Stimulated activated CD8-positive, alpha-beta memory T cell treated with anti-CD3 and anti-CD28 coated beads, Interleukin-12 subunit alpha, Interleukin-12 subunit beta, amount 100 ng/mL, for 1 hour (primary cell): ENCODE measurements at regions not wholly inside any gene's neighbourhood (a gene's known extent, or its start where the extent isn't known, plus 50 kb on each side); places are given as distances from the start of the nearest gene placed in this dataset.
"Not testable (repeated sequence)": the region's sequence is repeated elsewhere in the genome, so short reads cannot be mapped to it uniquely, and the experiment has no call there.

Experiments used
- DNase-seq: peaks from one replicate; pipeline ENCODE4 v3.0.0-alpha.2; 2020; ENCODE audit warnings: low read depth

- DNase-seq: no peak
Observed at GRCh38 chr2:35545301-35545700, 810.3 kb upstream of the CRIM1 start.

- no peak for DNase-seq
Observed at GRCh38 chr2:35538796-35539195, 816.8 kb upstream of the CRIM1 start.

GRCh38 chr2:35530615-35531135 is 824.9 kb upstream of the CRIM1 start:
- no peak for DNase-seq

GRCh38 chr2:35526741-35527140 is 828.8 kb upstream of the CRIM1 start:
- DNase-seq: no peak

- no peak for DNase-seq
Observed at GRCh38 chr2:35522450-35522849, 833.1 kb upstream of the CRIM1 start.

- no peak for DNase-seq
Observed at GRCh38 chr2:35510636-35511035, 844.9 kb upstream of the CRIM1 start.

GRCh38 chr2:35508601-35509000 is 847.0 kb upstream of the CRIM1 start:
- no peak for DNase-seq

GRCh38 chr2:35504419-35504818 is 851.2 kb upstream of the CRIM1 start:
- DNase-seq: no peak

GRCh38 chr2:35503738-35504199 is 851.8 kb upstream of the CRIM1 start:
- no peak for DNase-seq

- no peak for DNase-seq
Observed at GRCh38 chr2:35503311-35503710, 852.3 kb upstream of the CRIM1 start.

- no peak for DNase-seq
Observed at GRCh38 chr2:35501076-35501475, 854.5 kb upstream of the CRIM1 start.

GRCh38 chr2:35496022-35496421 is 859.6 kb upstream of the CRIM1 start:
- DNase-seq: no peak

- DNase-seq: no peak
Observed at GRCh38 chr2:35495182-35495581, 860.4 kb upstream of the CRIM1 start.

- not testable (repeated sequence) for DNase-seq
Observed at GRCh38 chr2:35478121-35478520, 877.5 kb upstream of the CRIM1 start.

GRCh38 chr2:35468245-35468644 is 887.3 kb upstream of the CRIM1 start:
- DNase-seq: no peak

GRCh38 chr2:35463805-35464596 is 891.6 kb upstream of the CRIM1 start:
- DNase-seq: no peak

- no peak for DNase-seq
Observed at GRCh38 chr2:35462226-35462998, 893.2 kb upstream of the CRIM1 start.

GRCh38 chr2:35461406-35461805 is 894.2 kb upstream of the CRIM1 start:
- DNase-seq: no peak

GRCh38 chr2:35454966-35455638 is 900.5 kb upstream of the CRIM1 start:
- no peak for DNase-seq

GRCh38 chr2:35447821-35448220 is 907.8 kb upstream of the CRIM1 start:
- no peak for DNase-seq

GRCh38 chr2:35447215-35447614 is 908.4 kb upstream of the CRIM1 start:
- no peak for DNase-seq

GRCh38 chr2:35443087-35443486 is 912.5 kb upstream of the CRIM1 start:
- DNase-seq: no peak

GRCh38 chr2:35441575-35441974 is 914.0 kb upstream of the CRIM1 start:
- DNase-seq: not testable (repeated sequence)
